SK-N-SH treated with all-trans-retinoic acid at 6 μM for 48 hours (cell line): ENCODE measurements at regions not wholly inside any gene's neighbourhood (a gene's known extent, or its start where the extent isn't known, plus 50 kb on each side); places are given as distances from the start of the nearest gene placed in this dataset.

Source experiments
- BACH2 ChIP-seq: fragments of 250-450 bp; sonication (Bioruptor Pico); IDR thresholded peaks from 2 replicates; pipeline ENCODE4 v1.9.0; 2021; ENCODE audit warnings: mild to moderate bottlenecking, borderline replicate concordance
- CREB5 ChIP-seq: fragments of 250-450 bp; sonication (Bioruptor Pico); IDR thresholded peaks from 2 replicates; pipeline ENCODE4 v1.5.1; 2020; ENCODE audit warnings: low read depth, mild to moderate bottlenecking, moderate library complexity
- CSDC2 ChIP-seq: fragments of 250-450 bp; sonication (Bioruptor Pico); IDR thresholded peaks from 2 replicates; pipeline ENCODE4 v1.5.0; 2020; ENCODE audit warnings: mild to moderate bottlenecking, moderate library complexity
- ESRRG ChIP-seq: fragments of 250-450 bp; sonication (Bioruptor Pico); IDR thresholded peaks from 2 replicates; pipeline ENCODE4 v1.6.1; 2021; ENCODE audit warnings: mild to moderate bottlenecking
- OSR1 ChIP-seq: fragments of 250-450 bp; sonication (Bioruptor Pico); IDR thresholded peaks from 2 replicates; pipeline ENCODE4 v1.8.0; 2022; ENCODE audit warnings: moderate library complexity, mild to moderate bottlenecking, inconsistent platforms
- PATZ1 ChIP-seq: fragments of 250-450 bp; sonication (Bioruptor Pico); IDR thresholded peaks from 2 replicates; pipeline ENCODE4 v1.8.0; 2020; ENCODE audit warnings: mild to moderate bottlenecking, moderate library complexity, borderline replicate concordance
- POU6F1 ChIP-seq: fragments of 250-450 bp; sonication (Bioruptor Pico); IDR thresholded peaks from 2 replicates; pipeline ENCODE4 v1.8.0; 2021; ENCODE audit warnings: low read depth, mild to moderate bottlenecking, moderate library complexity, borderline replicate concordance
- PPARA ChIP-seq: fragments of 250-450 bp; sonication (Bioruptor Pico); IDR thresholded peaks from 2 replicates; pipeline ENCODE4 v1.5.0; 2020; ENCODE audit warnings: mild to moderate bottlenecking, borderline replicate concordance
- ZNF565 ChIP-seq: fragments of 450-650 bp; formaldehyde crosslinking; conservative IDR thresholded peaks from 2 replicates; pipeline ENCODE4 v1.5.0; 2020; ENCODE audit warnings: low read depth, mild to moderate bottlenecking, moderate library complexity
- ZNF70 ChIP-seq: fragments of 450-650 bp; formaldehyde crosslinking; IDR thresholded peaks from 2 replicates; pipeline ENCODE4 v1.5.0; 2020; ENCODE audit warnings: mild to moderate bottlenecking, moderate library complexity
- ZNF8 ChIP-seq: fragments of 450-650 bp; formaldehyde crosslinking; IDR thresholded peaks from 2 replicates; pipeline ENCODE4 v1.5.0; 2020; ENCODE audit warnings: mild to moderate bottlenecking, moderate library complexity

GRCh38 chr2:180449171-180449915 lies 442.2 kb upstream of the CWC22 start:
- no peak for TF ChIP-seq CSDC2 (CRISPR knock-in tag)
- no peak for TF ChIP-seq PATZ1 (CRISPR knock-in tag)
- TF ChIP-seq BACH2 (CRISPR knock-in tag), result no peak
- no peak for TF ChIP-seq OSR1 (CRISPR knock-in tag)
- no peak for TF ChIP-seq ESRRG
- no peak for TF ChIP-seq ZNF565
- TF ChIP-seq CREB5 (CRISPR knock-in tag), result no peak
- TF ChIP-seq PPARA (CRISPR knock-in tag), result no peak
- TF ChIP-seq POU6F1 (CRISPR knock-in tag), result no peak
- TF ChIP-seq ZNF70 (CRISPR knock-in tag), result no peak
- no peak for TF ChIP-seq ZNF8 (CRISPR knock-in tag)
